NB4 (cell line): ENCODE measurements at regions not wholly inside any gene's neighbourhood (a gene's known extent, or its start where the extent isn't known, plus 50 kb on each side); places are given as distances from the start of the nearest gene placed in this dataset.

ENCODE experiments used
- POLR2A ChIP-seq: IDR thresholded peaks from 2 replicates; pipeline ENCODE4 v1.6.1; 2011; ENCODE audit warnings: mild to moderate bottlenecking; ENCODE audit not compliant: insufficient read length; ENCODE audit errors: extremely low read depth
- TF ChIP-seq, protein P1 (sequence below): IDR thresholded peaks from one replicate; pipeline ENCODE4 v1.5.1; 2012; ENCODE audit warnings: low read depth, low read length
- TF ChIP-seq, protein P2 (sequence below): IDR thresholded peaks from 2 replicates; pipeline ENCODE4 v1.6.1; 2011; ENCODE audit warnings: low read depth, low read length

DNA sequence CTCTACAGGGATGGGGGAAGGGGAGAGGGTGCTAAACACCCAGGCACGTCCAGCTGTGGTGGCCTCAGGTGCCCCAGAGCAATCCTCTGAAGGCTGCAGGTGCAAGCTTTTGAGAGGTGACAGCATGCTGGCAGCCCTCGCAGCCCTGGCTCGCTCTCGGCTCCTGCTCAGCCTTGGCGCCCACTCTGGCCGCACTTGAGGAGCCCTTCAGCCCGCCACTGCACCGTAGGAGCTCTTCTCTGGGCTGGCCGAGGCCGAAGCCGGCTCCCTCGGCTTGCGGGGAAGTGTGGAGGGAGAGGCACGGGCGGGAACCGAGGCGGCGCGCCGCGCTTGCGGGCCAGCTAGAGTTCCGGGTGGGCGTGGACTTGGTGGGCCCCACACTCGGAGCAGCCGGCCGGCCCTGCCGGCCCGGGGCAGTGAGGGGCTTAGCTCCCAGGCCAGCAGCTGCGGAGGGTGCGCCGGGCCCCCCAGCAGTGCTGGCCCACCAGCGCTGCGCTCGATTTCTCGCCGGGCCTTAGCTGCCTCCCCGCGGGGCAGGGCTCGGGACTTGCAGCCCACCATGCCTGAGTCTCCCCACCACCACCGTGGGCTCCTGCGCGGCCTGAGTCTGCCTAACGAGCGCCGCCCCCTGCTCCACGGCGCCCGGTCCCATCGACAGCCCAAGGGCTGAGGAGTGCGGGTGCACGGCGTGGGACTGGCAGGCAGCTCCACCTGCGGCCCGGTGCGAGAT is 112.1 kb downstream of the TRIM29 start:
- TF ChIP-seq, protein P1, sequence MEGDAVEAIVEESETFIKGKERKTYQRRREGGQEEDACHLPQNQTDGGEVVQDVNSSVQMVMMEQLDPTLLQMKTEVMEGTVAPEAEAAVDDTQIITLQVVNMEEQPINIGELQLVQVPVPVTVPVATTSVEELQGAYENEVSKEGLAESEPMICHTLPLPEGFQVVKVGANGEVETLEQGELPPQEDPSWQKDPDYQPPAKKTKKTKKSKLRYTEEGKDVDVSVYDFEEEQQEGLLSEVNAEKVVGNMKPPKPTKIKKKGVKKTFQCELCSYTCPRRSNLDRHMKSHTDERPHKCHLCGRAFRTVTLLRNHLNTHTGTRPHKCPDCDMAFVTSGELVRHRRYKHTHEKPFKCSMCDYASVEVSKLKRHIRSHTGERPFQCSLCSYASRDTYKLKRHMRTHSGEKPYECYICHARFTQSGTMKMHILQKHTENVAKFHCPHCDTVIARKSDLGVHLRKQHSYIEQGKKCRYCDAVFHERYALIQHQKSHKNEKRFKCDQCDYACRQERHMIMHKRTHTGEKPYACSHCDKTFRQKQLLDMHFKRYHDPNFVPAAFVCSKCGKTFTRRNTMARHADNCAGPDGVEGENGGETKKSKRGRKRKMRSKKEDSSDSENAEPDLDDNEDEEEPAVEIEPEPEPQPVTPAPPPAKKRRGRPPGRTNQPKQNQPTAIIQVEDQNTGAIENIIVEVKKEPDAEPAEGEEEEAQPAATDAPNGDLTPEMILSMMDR, result no peak
- no peak for TF ChIP-seq POLR2A
- TF ChIP-seq, protein P2, sequence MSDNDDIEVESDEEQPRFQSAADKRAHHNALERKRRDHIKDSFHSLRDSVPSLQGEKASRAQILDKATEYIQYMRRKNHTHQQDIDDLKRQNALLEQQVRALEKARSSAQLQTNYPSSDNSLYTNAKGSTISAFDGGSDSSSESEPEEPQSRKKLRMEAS, result no peak
